CD4-positive, alpha-beta T cell treated with Interleukin-6 at 100 ng/mL for 8 hours (primary cell): ENCODE measurements at regions not wholly inside any gene's neighbourhood (a gene's known extent, or its start where the extent isn't known, plus 50 kb on each side); places are given as distances from the start of the nearest gene placed in this dataset.
"Not testable (repeated sequence)": the region's sequence is repeated elsewhere in the genome, so short reads cannot be mapped to it uniquely, and the experiment has no call there.

ENCODE experiments used
- DNase-seq: peaks from one replicate; pipeline ENCODE4 v3.0.0-alpha.2; 2020; ENCODE audit warnings: mixed read lengths, low spot score

DNA sequence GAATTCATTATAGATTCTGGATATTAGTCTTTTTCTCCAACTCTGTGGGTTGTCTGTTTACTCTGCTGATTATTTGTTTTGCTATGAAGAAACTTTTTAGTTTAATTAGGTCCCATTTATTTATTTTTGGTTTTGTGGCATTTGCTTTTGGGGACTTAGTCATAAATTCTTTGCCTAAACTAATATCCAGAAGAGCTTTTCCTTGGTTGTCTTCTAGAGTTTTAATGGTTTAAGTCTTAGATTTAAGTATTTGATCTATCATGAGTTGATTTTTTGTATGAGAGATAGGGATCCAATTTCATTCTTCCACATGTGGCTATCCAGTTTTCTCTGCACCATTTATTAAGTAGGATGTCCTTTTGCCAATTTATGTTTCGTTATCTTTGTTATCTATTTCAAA, 683.4 kb upstream of the FBXO33 start:
- no peak for DNase-seq

DNA sequence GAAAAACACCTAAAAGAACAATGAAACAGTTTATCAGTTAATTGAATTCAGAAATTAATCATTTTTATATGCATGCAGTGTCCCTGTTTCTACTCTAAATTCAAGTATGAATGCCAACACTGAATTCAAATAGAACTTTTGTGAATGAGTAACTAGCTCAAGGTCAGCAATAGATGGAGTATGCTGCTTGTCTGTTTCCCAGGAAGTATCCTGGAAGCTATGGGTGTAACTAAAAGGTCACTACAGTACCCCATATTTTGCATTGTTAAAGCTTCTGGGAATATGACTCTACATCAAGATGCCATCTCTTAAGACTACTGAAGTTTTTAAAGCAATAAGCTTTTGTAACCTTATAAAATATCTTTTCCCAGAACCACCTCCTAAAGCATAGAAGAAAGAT, 681.4 kb upstream of the FBXO33 start:
- no peak for DNase-seq

DNA sequence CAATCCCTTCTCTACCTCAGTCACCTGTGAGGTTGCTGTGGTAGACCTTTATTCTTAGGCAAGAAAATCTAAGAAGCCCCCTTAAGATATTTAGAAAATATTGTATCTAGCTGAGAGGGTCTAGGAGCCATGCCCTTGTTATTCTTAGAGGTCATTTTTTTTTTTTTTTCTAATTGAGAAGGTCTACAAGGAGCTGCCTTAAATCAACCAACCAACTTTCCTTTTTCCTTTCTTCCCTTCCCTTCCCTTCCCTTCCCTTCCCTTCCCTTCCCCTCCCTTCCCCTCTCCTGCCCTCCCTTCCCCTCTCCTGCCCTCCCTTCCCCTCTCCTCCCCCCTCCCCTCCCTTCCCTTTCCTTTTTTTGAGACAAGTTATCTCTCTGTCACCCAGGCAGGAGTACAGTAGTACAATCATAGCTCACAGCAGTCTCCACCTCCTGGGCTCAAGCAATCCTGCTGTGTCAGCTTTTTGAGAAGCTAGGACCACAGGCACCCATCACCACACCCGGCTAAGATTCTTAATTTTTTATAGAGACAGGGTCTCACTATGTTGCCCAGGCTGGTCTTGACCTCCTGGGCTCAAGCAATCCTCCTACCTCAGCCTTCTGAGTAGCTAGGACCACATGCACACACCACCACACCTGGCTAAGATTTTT, 668.4 kb upstream of the FBXO33 start:
- no peak for DNase-seq

DNA sequence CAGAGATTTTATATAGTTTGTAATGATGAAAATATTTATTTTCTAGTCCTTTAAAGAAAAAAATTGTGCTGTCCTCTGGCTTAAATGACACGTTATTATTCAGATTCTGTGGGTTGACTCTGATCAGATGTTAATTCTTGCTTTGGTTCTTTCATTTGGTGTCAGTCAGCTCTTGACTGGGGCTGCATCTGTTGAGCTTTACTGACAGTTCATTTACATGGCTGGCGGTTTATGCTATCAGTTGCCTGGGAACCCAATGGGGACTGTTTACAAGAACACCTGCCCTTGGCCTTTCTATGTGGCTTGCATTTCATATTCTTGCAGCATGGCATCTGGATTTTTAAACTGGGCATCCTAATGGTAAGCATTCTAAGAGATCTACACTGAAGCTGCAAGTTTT, 667.1 kb upstream of the FBXO33 start:
- DNase-seq = no peak

DNA sequence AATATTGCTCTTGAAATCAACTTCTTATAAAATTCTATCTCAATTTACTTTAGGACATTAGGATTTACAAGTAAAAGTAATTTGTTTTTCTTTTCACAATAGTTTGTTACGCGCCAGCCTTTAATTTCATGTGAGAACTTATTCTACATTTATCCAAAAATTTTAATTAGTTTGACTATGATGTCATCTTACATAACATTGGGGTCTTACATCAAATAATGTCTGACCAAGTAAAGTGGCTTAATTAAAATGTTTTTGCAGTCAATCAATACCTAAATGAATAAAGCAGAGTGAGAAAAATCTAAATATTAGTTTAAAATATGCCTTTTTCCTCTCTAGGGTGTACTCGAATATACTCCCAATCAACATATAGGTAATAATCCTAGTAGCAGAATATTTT, 666.2 kb upstream of the FBXO33 start:
- no peak for DNase-seq

DNA sequence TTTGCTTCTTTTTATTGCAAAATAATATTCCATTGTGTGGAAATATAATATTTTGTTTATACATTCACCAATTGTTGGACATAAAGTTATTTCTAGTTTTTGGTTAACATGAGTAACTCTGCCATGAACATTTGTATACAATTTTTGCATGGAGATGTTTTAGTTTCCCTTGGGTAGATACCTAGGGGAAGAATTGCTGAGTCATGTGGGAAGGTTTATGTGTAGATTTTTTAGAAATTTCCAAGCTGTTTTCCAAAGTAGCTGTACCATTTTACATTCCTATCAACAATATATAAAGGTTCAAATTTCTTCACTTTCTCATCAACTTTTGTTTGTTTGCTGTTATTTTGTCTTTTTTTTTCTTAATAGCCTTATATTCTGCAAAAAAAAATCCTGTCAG, 664.7 kb upstream of the FBXO33 start:
- no peak for DNase-seq

DNA sequence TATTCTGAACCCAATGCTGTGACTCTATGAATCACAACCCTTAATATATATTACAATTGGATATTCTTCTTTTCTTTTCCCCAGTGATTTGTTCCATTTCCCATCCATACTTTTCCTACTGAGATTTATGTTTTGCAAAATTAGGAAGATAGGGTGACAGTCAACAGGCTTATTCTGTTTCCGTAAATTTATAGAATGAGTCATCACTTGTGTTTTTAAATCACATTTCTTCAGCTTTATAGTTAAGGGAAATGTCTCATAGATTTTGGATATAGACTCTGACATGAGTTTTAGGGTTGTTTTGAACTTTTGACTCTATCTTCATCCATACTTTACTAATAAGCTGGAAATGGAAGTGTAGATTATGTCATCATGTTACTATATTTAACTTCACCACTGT, 661.6 kb upstream of the FBXO33 start:
- DNase-seq = no peak

DNA sequence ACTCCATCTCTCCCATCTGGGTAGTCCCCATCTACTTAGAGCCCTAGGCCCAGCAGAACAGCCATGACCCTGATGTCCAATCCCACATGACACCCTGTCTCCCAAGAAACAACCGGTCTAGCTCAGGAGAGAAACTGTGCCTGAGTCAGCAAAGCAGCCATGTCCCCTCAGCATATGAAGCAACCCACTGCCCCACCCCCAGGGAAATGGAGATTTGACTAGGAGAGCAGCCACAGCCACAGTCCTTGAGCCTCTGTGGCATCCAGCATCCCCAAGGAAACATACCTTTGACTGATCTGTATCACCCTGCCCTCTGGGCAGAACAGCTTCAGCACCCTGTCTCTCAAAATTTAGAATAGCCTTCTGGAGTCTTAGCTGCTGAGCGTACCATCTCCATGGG, 641.9 kb upstream of the FBXO33 start:
- DNase-seq = no peak

DNA sequence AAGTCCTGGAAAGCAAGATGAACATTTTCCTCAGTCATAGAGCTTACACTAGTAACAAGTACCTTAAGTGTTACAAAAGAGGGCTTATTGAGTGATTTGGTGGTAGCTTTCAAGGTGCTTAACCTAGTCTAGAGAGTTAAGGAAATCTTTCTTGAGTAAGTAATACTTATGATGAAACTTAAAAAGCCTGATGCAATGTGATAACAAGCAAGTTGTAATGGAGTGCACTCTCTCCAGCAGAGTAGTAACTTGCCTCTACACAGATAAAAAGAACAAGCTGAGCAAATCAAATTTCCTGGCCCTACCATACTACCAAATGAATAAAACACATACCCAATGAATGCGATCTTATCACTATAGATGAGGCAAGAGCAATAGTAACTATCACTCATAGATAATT, 639.9 kb upstream of the FBXO33 start:
- DNase-seq = no peak

DNA sequence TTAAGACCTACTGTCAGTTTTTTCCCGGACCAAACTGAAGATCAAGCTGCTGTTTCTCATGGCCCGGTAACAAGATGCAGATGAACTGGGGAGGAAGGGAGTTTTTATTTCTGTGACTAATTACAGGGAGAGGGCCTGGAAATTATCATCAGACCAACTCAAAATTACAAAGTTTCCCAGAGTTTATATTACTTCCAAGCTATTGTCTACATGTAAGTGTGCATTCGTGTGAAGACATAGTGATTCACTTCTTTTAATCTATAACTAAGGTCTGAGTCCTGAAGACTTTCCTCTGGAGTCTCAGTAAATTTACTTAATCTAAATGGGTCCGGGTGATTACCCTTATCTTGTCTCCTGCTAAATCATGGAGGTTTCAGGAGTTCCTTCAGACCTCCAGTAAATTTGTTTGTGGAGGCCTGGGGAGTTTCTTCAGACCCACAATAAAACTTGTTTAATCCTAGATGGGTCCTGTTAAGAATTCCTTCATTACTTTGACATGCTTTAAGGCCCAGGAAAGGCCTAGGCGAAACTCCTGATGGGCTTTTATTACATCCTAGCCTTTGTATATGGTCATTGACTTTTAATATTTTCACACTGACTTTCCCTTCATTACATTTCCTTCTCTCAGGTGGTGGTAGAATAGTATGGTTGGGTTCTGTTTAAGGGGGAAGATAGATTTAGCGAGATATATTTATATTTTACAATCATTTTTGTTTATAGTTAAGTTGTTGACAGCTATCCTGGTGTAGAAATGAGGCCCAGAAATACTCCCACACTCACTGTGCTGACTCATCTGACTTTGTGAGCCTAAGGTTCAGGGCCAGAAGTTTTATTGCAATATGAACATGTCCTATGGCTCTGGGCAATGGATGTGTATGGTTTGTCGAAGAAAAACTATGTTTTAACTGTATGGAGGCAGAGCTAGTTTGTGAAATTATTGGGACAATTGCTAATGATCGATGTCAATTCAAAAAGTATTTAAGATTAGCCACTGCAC, 627.0 kb upstream of the FBXO33 start:
- DNase-seq = no peak

DNA sequence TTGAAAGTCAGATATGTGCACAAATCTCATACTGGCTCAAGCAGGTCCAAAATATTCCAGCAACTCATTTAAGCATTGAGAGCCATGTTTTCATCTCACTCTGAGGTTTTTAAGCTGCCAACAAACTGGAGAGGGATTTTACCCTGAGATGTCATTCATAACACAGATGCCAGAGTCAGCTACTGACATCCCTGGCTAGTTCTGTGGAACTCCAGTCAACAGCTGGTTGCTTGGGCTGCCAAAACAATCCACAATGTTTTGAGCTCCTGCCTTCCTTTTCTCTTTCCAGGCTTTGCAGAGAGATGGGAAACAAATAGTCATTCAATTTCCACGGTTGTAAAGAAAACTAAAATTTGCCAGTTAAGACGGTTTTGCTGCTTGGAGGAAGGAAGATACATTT, 621.2 kb upstream of the FBXO33 start:
- no peak for DNase-seq

DNA sequence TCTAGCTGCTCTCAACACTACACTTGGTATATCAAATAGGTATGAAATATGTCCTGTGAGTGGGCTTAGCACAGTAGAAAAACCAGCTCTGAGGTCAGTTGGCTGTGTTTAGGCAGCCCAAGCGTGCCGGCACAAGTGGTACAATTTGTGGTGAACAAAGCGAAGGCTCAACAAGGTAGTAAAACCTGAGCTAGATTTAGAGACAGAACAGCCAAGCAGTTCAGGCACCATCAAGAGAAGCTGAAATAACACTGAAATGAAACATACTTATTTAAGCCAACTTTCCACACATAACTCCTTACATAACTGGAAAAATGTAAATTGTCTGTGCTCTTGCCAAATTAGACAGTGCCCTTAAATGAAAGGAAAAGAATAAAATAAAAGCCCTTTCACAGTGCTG, 596.8 kb upstream of the FBXO33 start:
- DNase-seq = no peak

DNA sequence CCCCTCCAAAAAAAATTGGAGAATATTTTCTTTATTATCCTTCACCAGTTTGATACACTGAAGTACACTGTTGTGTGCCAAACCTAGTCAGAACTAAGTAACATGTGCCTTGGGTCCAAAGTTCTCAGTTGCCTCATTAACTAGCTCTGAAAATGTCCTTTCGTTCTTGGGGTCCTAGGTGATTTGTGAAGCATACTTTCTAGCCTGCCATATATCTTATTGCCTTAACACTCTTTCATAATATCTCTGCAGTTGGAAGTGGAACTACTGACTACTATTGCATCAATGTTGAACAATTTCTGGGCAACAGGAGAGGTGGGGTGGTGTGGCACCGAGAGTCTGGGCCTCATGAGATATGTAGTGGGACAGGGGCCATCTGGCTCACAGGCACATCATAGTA, 592.9 kb upstream of the FBXO33 start:
- no peak for DNase-seq

DNA sequence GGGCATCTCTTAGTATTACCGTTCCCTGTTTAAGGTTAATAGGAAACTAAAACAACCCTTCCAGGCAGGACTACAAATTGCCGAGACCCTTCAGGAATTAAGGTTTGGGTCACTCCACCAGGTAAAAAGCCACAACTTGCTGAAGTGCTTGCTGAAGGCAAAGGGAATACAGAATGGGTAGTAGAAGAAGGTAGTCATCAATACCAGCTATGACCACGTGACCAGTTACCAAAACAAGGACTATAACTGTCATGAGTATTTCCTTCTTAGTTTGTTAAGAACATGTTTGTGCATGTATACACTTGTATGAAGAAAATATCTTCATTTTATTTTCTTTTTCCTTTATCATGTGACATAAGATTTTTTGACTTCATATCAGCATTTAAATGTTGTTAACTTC, 578.7 kb upstream of the FBXO33 start:
- DNase-seq = no peak

DNA sequence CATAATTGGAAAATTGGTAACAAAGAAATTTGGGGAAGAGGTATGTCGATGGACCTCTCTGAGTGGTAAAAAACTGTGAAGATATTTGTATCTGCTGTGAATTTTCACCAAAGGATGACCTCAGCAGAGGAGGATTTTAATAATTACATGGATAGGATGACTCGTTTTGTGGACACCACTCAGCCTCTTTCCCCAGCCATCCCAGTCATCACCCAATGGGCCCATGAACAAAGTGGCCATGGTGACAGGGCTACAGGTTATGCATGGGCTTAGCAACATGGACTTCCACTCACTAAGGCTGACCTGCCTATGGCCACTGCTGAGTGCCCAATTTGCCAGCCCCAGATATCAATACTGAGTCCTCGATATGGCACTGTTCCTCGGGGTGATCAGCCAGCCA, 577.5 kb upstream of the FBXO33 start:
- no peak for DNase-seq

DNA sequence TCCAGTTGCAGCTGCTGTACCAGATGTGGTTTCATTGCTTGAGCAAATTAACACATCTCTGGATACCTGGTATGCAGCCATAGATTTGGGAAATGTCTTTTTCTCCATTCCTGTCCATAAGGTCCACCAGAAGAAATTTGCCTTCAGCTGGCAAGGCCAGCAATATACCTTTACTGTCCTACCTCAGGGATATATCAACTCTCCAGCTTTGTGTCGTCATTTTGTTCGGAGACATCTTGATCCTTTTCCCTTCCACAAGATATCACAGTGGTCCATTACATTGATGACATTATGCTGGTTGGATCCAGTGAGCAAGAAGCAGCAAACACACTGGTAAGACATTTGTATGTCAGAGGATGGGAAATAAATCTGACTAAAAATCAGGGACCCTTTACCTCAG, 576.1 kb upstream of the FBXO33 start:
- DNase-seq = not testable (repeated sequence)

DNA sequence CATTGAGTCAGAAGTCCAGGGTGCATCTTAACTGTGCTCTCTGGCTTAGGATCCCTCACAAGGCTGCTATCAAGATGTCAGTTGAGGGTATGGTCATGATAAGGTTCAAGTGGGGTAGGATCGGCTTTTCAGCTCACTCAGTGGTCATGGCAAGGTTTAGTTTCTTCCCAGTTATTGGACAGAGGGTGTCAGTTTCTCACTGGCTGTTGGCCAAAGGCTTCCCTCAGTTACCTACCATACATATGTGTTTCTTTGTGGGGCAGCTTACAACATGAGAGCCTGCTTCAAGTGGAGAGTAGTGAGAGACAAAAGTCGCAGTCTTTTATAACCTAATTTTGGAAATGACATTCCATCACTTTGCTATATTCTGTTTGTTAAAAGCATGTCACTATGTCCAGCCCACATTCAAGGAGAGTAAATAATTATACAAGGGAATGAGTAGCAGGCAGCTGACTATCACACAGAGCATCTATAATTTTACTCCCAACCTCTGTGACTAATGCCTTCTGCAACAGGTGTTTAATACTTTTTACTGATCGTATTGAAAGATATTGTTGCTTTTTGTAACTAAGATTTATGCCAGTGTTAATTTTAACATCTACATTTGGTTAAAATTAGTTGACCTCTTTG, 572.8 kb upstream of the FBXO33 start:
- no peak for DNase-seq

DNA sequence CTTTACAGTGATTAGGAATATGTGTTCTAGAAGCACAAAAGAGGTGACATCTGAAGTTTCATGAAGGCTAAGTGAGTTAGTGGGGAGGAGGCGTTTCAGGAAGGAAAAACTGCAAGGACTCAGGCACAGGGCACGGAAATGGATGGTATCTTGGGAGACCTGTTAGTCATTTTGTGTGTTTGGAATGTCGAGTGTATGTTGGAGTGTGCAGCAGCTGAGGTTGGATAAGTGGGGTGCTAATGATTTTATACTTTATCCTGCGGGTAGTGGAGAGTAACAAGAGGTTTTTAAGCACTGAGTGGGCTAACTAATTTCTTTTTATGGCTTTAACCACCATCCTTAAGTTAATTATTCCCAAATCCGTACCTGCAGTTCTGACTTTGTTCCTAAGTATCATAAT, 571.5 kb upstream of the FBXO33 start:
- DNase-seq = no peak

DNA sequence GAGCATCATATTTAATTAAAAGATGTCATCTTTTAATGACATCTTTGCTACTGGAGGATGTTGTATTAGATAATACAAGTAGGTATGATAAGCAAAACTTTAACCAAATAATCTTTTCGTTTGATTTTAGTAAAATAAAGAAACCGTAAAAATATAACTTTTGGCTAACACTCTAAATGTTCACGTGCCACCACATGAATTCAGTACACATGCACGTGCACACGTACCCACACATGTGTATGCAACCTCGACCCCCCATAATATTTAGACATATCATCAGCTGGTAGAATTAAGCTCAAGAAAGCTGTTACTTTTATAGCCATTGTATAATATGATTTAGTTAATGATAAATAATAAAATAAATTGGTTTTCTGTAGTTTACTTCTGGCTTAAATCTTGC, 566.6 kb upstream of the FBXO33 start:
- DNase-seq = no peak

DNA sequence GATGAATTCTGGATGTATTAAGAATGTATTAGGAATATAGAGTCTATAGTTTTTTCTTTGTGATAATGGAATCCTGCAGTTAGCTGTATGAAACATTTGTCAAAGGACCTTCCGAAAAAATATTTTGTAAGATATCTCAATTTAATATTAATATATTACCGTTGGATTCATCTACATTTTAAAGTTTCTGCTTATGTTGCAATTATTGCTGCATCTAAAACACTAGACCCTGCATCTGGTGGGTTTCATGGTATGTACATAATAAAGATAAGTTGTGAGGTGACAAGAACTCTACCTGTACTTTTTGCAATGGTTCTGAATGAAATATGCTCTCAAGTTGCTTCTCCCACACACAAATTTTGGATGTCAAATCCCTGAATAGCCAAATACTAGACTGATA, 565.9 kb upstream of the FBXO33 start:
- no peak for DNase-seq

DNA sequence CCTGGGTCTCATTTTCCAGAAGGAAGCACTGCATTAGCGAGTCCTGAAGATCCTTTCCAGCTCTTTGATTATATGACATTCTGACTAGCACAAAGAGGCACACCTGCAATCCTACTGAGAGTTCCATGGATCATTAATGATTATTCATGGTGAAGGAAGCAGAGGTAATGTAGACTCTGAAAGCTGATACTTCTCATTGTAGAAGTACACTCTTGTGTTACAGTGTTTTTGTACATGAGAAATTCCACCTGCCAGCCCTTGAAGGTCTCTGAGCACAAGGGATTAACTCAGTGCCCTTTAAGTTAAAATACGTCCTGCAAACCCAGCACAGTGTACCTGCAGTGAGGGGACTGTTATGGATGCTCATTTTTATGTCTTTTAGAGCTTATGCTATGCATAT, 558.8 kb upstream of the FBXO33 start:
- no peak for DNase-seq

DNA sequence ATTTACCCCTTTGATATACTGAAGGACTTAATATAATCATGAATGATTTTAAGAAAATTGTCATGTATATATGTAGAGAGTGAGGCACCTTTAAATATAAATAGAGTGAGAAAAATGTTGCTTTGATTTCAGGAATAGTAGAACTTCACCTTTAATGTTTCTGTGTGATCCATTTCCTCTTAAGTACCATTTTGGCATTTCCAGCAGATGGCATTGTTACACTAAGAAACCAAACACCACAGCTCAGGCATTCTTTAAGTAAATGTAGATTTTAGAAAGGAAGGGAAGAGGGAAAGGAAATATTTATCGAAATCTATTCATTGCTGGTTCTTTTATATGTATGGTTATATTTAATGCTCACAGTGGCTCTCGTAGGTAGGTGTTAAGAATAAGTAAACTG, 556.7 kb upstream of the FBXO33 start:
- no peak for DNase-seq

DNA sequence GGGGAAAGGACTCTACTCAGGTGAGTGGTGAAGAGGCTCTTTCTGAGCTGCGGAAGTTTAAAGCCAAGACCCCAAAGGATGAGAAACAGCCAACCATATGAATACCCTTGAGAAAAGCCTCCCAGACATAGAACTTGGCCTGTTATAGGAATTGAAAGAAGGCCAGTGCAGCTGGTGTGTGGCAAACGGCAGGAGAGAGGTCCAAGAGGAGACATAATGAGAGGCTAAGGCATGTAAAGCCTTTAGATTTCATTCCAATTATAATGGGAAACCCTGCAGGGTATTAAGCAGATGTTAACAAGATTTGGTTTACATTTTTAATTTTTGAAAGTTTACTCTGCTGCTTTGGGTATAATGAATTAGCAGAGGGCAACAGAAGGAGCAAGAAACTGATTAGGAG, 552.1 kb upstream of the FBXO33 start:
- no peak for DNase-seq
